GM19468 (cell line): ENCODE measurements at regions not wholly inside any gene's neighbourhood (a gene's known extent, or its start where the extent isn't known, plus 50 kb on each side); places are given as distances from the start of the nearest gene placed in this dataset.
"Not testable (repeated sequence)": the region's sequence is repeated elsewhere in the genome, so short reads cannot be mapped to it uniquely, and the experiment has no call there.

Experiments
- ATAC-seq: cut with Tn5 transposase; IDR thresholded peaks from one replicate; pipeline ENCODE4 v1.9.1; 2021; ENCODE audit warnings: mild to moderate bottlenecking, moderate library complexity, moderate number of reproducible peaks; ENCODE audit not compliant: unreplicated experiment; ENCODE audit errors: extremely low read depth

- ATAC-seq = not testable (repeated sequence)
Observed at GRCh38 chr10:47646686-47647273, 116.6 kb downstream of the SYT15B start.

- not testable (repeated sequence) for ATAC-seq
Observed at GRCh38 chr10:47626975-47627374, 103.5 kb upstream of the AGAP9 start.

- not testable (repeated sequence) for ATAC-seq
Observed at GRCh38 chr10:47622719-47623118, 99.3 kb upstream of the AGAP9 start.

GRCh38 chr10:47619300-47620012 is 96.0 kb upstream of the AGAP9 start:
- ATAC-seq = not testable (repeated sequence)

- not testable (repeated sequence) for ATAC-seq
Observed at GRCh38 chr10:47609311-47609710, 85.9 kb upstream of the AGAP9 start.

GRCh38 chr10:47605791-47606773 is 82.6 kb upstream of the AGAP9 start:
- ATAC-seq = not testable (repeated sequence)

GRCh38 chr10:47600604-47601003 is 77.2 kb upstream of the AGAP9 start:
- ATAC-seq = not testable (repeated sequence)

- ATAC-seq = not testable (repeated sequence)
Observed at GRCh38 chr10:47600127-47600526, 76.7 kb upstream of the AGAP9 start.

- ATAC-seq = not testable (repeated sequence)
Observed at GRCh38 chr10:47599657-47600056, 76.2 kb upstream of the AGAP9 start.

GRCh38 chr10:47593805-47594204 is 70.4 kb upstream of the AGAP9 start:
- not testable (repeated sequence) for ATAC-seq

- not testable (repeated sequence) for ATAC-seq
Observed at GRCh38 chr10:47593129-47593528, 69.7 kb upstream of the AGAP9 start.

- not testable (repeated sequence) for ATAC-seq
Observed at GRCh38 chr10:47590956-47591355, 67.5 kb upstream of the AGAP9 start.

- ATAC-seq = not testable (repeated sequence)
Observed at GRCh38 chr10:47590534-47590933, 67.1 kb upstream of the AGAP9 start.

GRCh38 chr10:47582051-47582450 is 58.6 kb upstream of the AGAP9 start:
- ATAC-seq = not testable (repeated sequence)

- not testable (repeated sequence) for ATAC-seq
Observed at GRCh38 chr10:47580063-47580462, 56.6 kb upstream of the AGAP9 start.

GRCh38 chr10:47578547-47578946 is 55.1 kb upstream of the AGAP9 start:
- peak; percentile 94 for ATAC-seq
